HepG2 (cell line): ENCODE measurements at regions not wholly inside any gene's neighbourhood (a gene's known extent, or its start where the extent isn't known, plus 50 kb on each side); places are given as distances from the start of the nearest gene placed in this dataset.

Experiments used
- ATAC-seq: fragments of 200-7000 bp; cut with Tn5 transposase; 3 replicates; pipeline ENCODE4 v1.9.1; 2020; ENCODE audit warnings: mild to moderate bottlenecking, moderate library complexity
- BruUV-seq: library from RNA; stranded (reverse); fragments of 400-500 nt; replicated peaks from 2 replicates; lab custom pipeline; 2021; lab: Mats Ljungman, UMichigan
- CTCF ChIA-PET: fragments of 300-600 bp; formaldehyde crosslinking; extraction: SDS; loops from one replicate; lab custom pipeline; 2021; ENCODE audit warnings: low total read pairs, inconsistent platforms, low intra/inter-chr PET ratio; lab: Yijun Ruan, JAX
- POLR2A ChIA-PET: fragments of 350-600 bp; sonication (Branson Sonifier 250); formaldehyde crosslinking; loops from one replicate; lab custom pipeline; 2020; ENCODE audit warnings: antibody characterized with exemption, inconsistent platforms; lab: Yijun Ruan, JAX
- DNase-seq: peaks from one replicate; pipeline ENCODE4 v3.0.0-alpha.2; 2015; ENCODE audit warnings: low spot score
- FAIRE-seq: peaks from 3 replicates; lab custom pipeline; 2011; peaks lifted over from hg19 to GRCh38; lab: Jason Lieb, UNC
- H2AFZ ChIP-seq: one replicate; pipeline ENCODE4 v1.6.1; 2011; ENCODE audit warnings: low read length, inconsistent platforms
- H3K27ac ChIP-seq: fragments of 300-600 bp; 3 replicates; pipeline ENCODE4 v1.8.0; 2011; ENCODE audit warnings: mixed run types, mild to moderate bottlenecking, mixed read lengths, low read length, inconsistent platforms; ENCODE audit not compliant: insufficient read depth; ENCODE audit errors: extremely low read length
- H3K27me3 ChIP-seq, 2 experiments: fragments of 200-600 bp in 1 of 2; 2 replicates in 1 of 2; 3 replicates in 1 of 2; pipeline versions ENCODE4 v1.6.0 to v1.8.0; 2011; ENCODE audit warnings: low read length in 2 of 2, mild to moderate bottlenecking in 2 of 2, moderate library complexity in 2 of 2, inconsistent platforms in 1 of 2; ENCODE audit not compliant: insufficient read depth in 2 of 2, control insufficient read depth in 1 of 2
- H3K36me3 ChIP-seq, 2 experiments: fragments of 200-600 bp in 1 of 2; replicated peaks in 1 of 2; 2 replicates in 1 of 2; 3 replicates in 1 of 2; pipeline versions ENCODE4 v1.5.1 to v1.8.0; 2011; ENCODE audit warnings: low read length in 2 of 2, inconsistent platforms in 1 of 2; ENCODE audit not compliant: insufficient read depth in 2 of 2, control insufficient read depth in 1 of 2
- H3K4me1 ChIP-seq: 2 replicates; pipeline ENCODE4 v1.5.1; 2012; ENCODE audit warnings: low read length, inconsistent platforms; ENCODE audit not compliant: insufficient read depth
- H3K4me2 ChIP-seq: 2 replicates; pipeline ENCODE4 v1.6.0; 2011; ENCODE audit warnings: low read depth, low read length, inconsistent platforms
- H3K4me3 ChIP-seq, 3 experiments: fragments of 200-600 bp in 1 of 3; sonication (generic), shearing (Covaris generic) in 1 of 3; replicated peaks in 1 of 3; 2 replicates each; pipeline ENCODE4 v1.5.1; 2011 to 2016; ENCODE audit warnings: low read length in 3 of 3, inconsistent platforms in 2 of 3, low read depth in 2 of 3, mild to moderate bottlenecking in 2 of 3, control low read depth in 1 of 3, mixed read lengths in 1 of 3; ENCODE audit not compliant: insufficient read depth in 1 of 3
- H3K79me2 ChIP-seq: one replicate; pipeline ENCODE4 v1.6.1; 2011; ENCODE audit warnings: low read length, inconsistent platforms; ENCODE audit not compliant: insufficient read depth
- H3K9ac ChIP-seq: 2 replicates; pipeline ENCODE4 v1.6.0; 2011; ENCODE audit warnings: mild to moderate bottlenecking, low read depth, low read length, inconsistent platforms; ENCODE audit not compliant: insufficient read depth
- H3K9me3 ChIP-seq: 2 replicates; pipeline ENCODE4 v1.5.1; 2012; ENCODE audit warnings: mild to moderate bottlenecking, low read length
- H4K20me1 ChIP-seq: 2 replicates; pipeline ENCODE4 v1.6.0; 2011; ENCODE audit warnings: inconsistent platforms, mild to moderate bottlenecking, low read length, moderate library complexity; ENCODE audit not compliant: insufficient read depth
- CCAR2 ChIP-seq: fragments of 200-400 bp; formaldehyde crosslinking; optimal IDR thresholded peaks from 2 replicates; pipeline ENCODE3; 2018; ENCODE audit warnings: low read depth, mild to moderate bottlenecking, low read length, moderate library complexity
- KLF6 ChIP-seq: IDR thresholded peaks from 2 replicates; pipeline ENCODE4 v1.8.0; 2016; ENCODE audit warnings: missing biosample characterization, missing genetic modification reagents
- MAFF ChIP-seq: IDR thresholded peaks from 2 replicates; pipeline ENCODE4 v1.6.1; 2011; ENCODE audit warnings: low read depth, low read length, improper control_type of control experiment
- PAWR ChIP-seq: sonication (generic); formaldehyde crosslinking; IDR thresholded peaks from 2 replicates; pipeline ENCODE4 v1.4.0; 2020; ENCODE audit warnings: missing genetic modification reagents, mild to moderate bottlenecking, borderline replicate concordance
- PRMT3 ChIP-seq: sonication (generic); formaldehyde crosslinking; IDR thresholded peaks from 2 replicates; pipeline ENCODE4 v1.8.1; 2022; ENCODE audit warnings: low read depth, mild to moderate bottlenecking, moderate library complexity, missing genetic modification reagents, borderline replicate concordance
- RBFOX2 ChIP-seq: fragments of 200-400 bp; formaldehyde crosslinking; IDR thresholded peaks from 2 replicates; pipeline ENCODE4 v1.6.1; 2017; ENCODE audit warnings: low read depth, mild to moderate bottlenecking, low read length
- ZFP37 ChIP-seq: sonication (generic); formaldehyde crosslinking; IDR thresholded peaks from 2 replicates; pipeline ENCODE4 v1.4.0; 2020; ENCODE audit warnings: missing genetic modification reagents, borderline replicate concordance
- ZNF546 ChIP-seq: sonication (generic); formaldehyde crosslinking; conservative IDR thresholded peaks from 2 replicates; pipeline ENCODE4 v1.8.1; 2023; ENCODE audit warnings: mild to moderate bottlenecking, missing genetic modification reagents
- ZNF556 ChIP-seq: sonication (generic); formaldehyde crosslinking; IDR thresholded peaks from 2 replicates; pipeline ENCODE4 v1.4.0; 2020; ENCODE audit warnings: mild to moderate bottlenecking, missing genetic modification reagents, borderline replicate concordance
- ZNF564 ChIP-seq: sonication (generic); formaldehyde crosslinking; IDR thresholded peaks from 2 replicates; pipeline ENCODE4 v1.8.1; 2023; ENCODE audit warnings: mild to moderate bottlenecking, missing genetic modification reagents
- ZNF569 ChIP-seq: sonication (generic); formaldehyde crosslinking; IDR thresholded peaks from 2 replicates; pipeline ENCODE4 v1.5.0; 2020; ENCODE audit warnings: mild to moderate bottlenecking, missing genetic modification reagents, moderate library complexity, borderline replicate concordance
- ZNF639 ChIP-seq: conservative IDR thresholded peaks from 2 replicates; pipeline ENCODE4 v1.6.1; 2018; ENCODE audit warnings: missing genetic modification reagents
- ZNF724P ChIP-seq: sonication (generic); formaldehyde crosslinking; IDR thresholded peaks from 2 replicates; pipeline ENCODE4 v1.8.0; 2022; ENCODE audit warnings: missing genetic modification reagents, borderline replicate concordance
- ZNF790 ChIP-seq: sonication (generic); formaldehyde crosslinking; IDR thresholded peaks from 2 replicates; pipeline ENCODE4 v1.8.0; 2022; ENCODE audit warnings: missing genetic modification reagents, mild to moderate bottlenecking, borderline replicate concordance
- ZSCAN21 ChIP-seq: sonication (generic); formaldehyde crosslinking; IDR thresholded peaks from 2 replicates; pipeline ENCODE4 v1.8.0; 2022; ENCODE audit warnings: mild to moderate bottlenecking, missing genetic modification reagents, moderate library complexity, borderline replicate concordance
- WGBS: methylation state at CpG from one replicate; pipeline ENCODE4 v1.1.6; 2017; ENCODE audit warnings: low lambda C conversion rate; 5-methylcytosine and 5-hydroxymethylcytosine counted together
- in situ Hi-C: cut with HindIII; loops from 2 replicates; pipeline ENCODE4 v1.10.0; 2017; ENCODE audit warnings: low pct_unique_long_range_greater_than_20kb; ENCODE audit not compliant: extremely low pct_ligation_motif_present
- intact Hi-C: fragments of 100-400 bp; cut with micrococcal nuclease; formaldehyde crosslinking; loops from one replicate; pipeline ENCODE4 v1.10.0; 2022; ENCODE audit not compliant: unreplicated experiment

GRCh38 chr16:35255186-35255803, 1795.9 kb downstream of the TP53TG3F start:
- TF ChIP-seq ZFP37 (CRISPR knock-in tag) (no peak), ZNF790 (CRISPR knock-in tag) (no peak), PAWR (no peak), ZNF546 (CRISPR knock-in tag) (no peak)
- H3K27ac ChIP-seq = no peak overlapping the region
- DNase-seq = no peak
- H3K36me3 ChIP-seq = no peaks in the 10 kb centered on the region
- no peak for ATAC-seq
- H4K20me1 ChIP-seq = no peaks in the 10 kb centered on the region
- in situ Hi-C loops = no loop called here
- BruUV-seq = no TSS peak
- ChIA-PET POLR2A (no interaction called here), CTCF (no interaction called here)
- WGBS = 61% methylated on average over 33 of the region's 33 CpGs
- H3K4me3 ChIP-seq = no peak overlapping the region
- H3K27me3 ChIP-seq = no peaks in the 10 kb centered on the region
- H3K4me2 ChIP-seq = no peak overlapping the region
- intact Hi-C loops = no loop called here
- H3K9ac ChIP-seq = no peak overlapping the region
- no peaks in the 10 kb centered on the region for H3K4me1 ChIP-seq
- FAIRE-seq = no peak
- H2AFZ ChIP-seq = no peak overlapping the region
- H3K79me2 ChIP-seq = no peaks in the 10 kb centered on the region
- peaks cover 77% of the 10 kb centered on the region for H3K9me3 ChIP-seq

GRCh38 chr16:35255816-35256215, 1796.4 kb downstream of the TP53TG3F start:
- Histone ChIP-seq H2AFZ (no peak overlapping the region), H3K79me2 (no peaks in the 10 kb centered on the region), H3K27me3 (no peaks in the 10 kb centered on the region), H3K4me3 (no peak overlapping the region), H3K36me3 (no peaks in the 10 kb centered on the region), H4K20me1 (no peaks in the 10 kb centered on the region), H3K27ac (no peak overlapping the region), H3K9me3 (peaks cover 77% of the 10 kb centered on the region), H3K4me2 (no peak overlapping the region), H3K4me1 (no peaks in the 10 kb centered on the region), H3K9ac (no peak overlapping the region)
- no TSS peak for BruUV-seq
- intact Hi-C loops = no loop called here
- FAIRE-seq = no peak
- in situ Hi-C loops = no loop called here
- POLR2A ChIA-PET = no interaction called here
- WGBS = 36% methylated on average over 11 of the region's 11 CpGs
- DNase-seq = no peak
- CTCF ChIA-PET = no interaction called here
- no peak for ATAC-seq
- TF ChIP-seq ZNF556 (CRISPR knock-in tag) (no peak), KLF6 (CRISPR knock-in tag) (no peak), MAFF (no peak), RBFOX2 (no peak), CCAR2 (no peak), ZNF569 (CRISPR knock-in tag) (no peak), ZSCAN21 (CRISPR knock-in tag) (no peak), ZNF724P (CRISPR knock-in tag) (no peak), PRMT3 (CRISPR knock-in tag) (no peak), ZNF639 (CRISPR knock-in tag) (no peak), ZNF564 (CRISPR knock-in tag) (no peak)
